Mesenchymal stem cell (in vitro differentiated cells and primary cell): ENCODE measurements at regions not wholly inside any gene's neighbourhood (a gene's known extent, or its start where the extent isn't known, plus 50 kb on each side); places are given as distances from the start of the nearest gene placed in this dataset.
A peak's percentile ranks its signal among the peaks of the same experiment; 100 is the strongest.

Experiments
- DNase-seq: peaks from one replicate; pipeline ENCODE4 v3.0.0-alpha.2; 2013
- H2AFZ ChIP-seq: one replicate; pipeline ENCODE4 v1.6.1; 2013; ENCODE audit warnings: low read depth, mild to moderate bottlenecking, control low read depth, inconsistent platforms, low read length, moderate library complexity
- H2AK5ac ChIP-seq: 2 replicates; pipeline ENCODE4 v1.6.1; 2013; ENCODE audit warnings: low read length, moderate library complexity, mild to moderate bottlenecking, inconsistent platforms; ENCODE audit not compliant: severe bottlenecking
- H2BK120ac ChIP-seq: one replicate; pipeline ENCODE4 v1.6.1; 2013; ENCODE audit warnings: low read depth, mild to moderate bottlenecking, inconsistent platforms, low read length, moderate library complexity
- H2BK12ac ChIP-seq, 2 experiments: one replicate each; pipeline ENCODE4 v1.6.1; 2013; ENCODE audit warnings: inconsistent platforms in 2 of 2, low read length in 2 of 2, mild to moderate bottlenecking in 2 of 2, moderate library complexity in 2 of 2, control low read depth in 1 of 2
- H2BK15ac ChIP-seq: one replicate; pipeline ENCODE4 v1.6.1; 2013; ENCODE audit warnings: mild to moderate bottlenecking, low read depth, inconsistent platforms; ENCODE audit not compliant: poor library complexity, severe bottlenecking
- H2BK5ac ChIP-seq: 2 replicates; pipeline ENCODE4 v1.6.1; 2013; ENCODE audit warnings: low read depth, mild to moderate bottlenecking, low read length, control low read depth, inconsistent platforms; ENCODE audit not compliant: poor library complexity, severe bottlenecking
- H3K14ac ChIP-seq, 2 experiments: one replicate each; pipeline ENCODE4 v1.6.1; 2013; ENCODE audit warnings: inconsistent platforms in 2 of 2, low read length in 2 of 2, control low read depth in 1 of 2, mild to moderate bottlenecking in 1 of 2, moderate library complexity in 1 of 2
- H3K18ac ChIP-seq, 2 experiments: one replicate each; pipeline ENCODE4 v1.6.1; 2013; ENCODE audit warnings: inconsistent platforms in 2 of 2, low read length in 2 of 2, control low read depth in 1 of 2, low read depth in 1 of 2, mild to moderate bottlenecking in 1 of 2
- H3K23ac ChIP-seq, 2 experiments: one replicate each; pipeline ENCODE4 v1.6.1; 2013; ENCODE audit warnings: inconsistent platforms in 2 of 2, low read length in 2 of 2, mild to moderate bottlenecking in 2 of 2, moderate library complexity in 2 of 2, control low read depth in 1 of 2
- H3K27ac ChIP-seq: 2 replicates; pipeline ENCODE4 v1.5.1; 2013; ENCODE audit warnings: mild to moderate bottlenecking, moderate library complexity, low read length, control low read depth, inconsistent platforms; ENCODE audit not compliant: poor library complexity, severe bottlenecking
- H3K27me3 ChIP-seq, 2 experiments: 2 replicates each; pipeline versions ENCODE4 v1.6.1 to v1.7.0; 2013; ENCODE audit warnings: low read length in 2 of 2, mild to moderate bottlenecking in 2 of 2, moderate library complexity in 2 of 2, control low read depth in 1 of 2, inconsistent platforms in 1 of 2; ENCODE audit not compliant: control insufficient read depth in 1 of 2, insufficient read depth in 1 of 2
- H3K36me3 ChIP-seq, 2 experiments: 2 replicates each; pipeline versions ENCODE4 v1.6.1 to v1.7.0; 2013; ENCODE audit warnings: low read length in 2 of 2, control low read depth in 1 of 2, inconsistent platforms in 1 of 2, low read depth in 1 of 2, mild to moderate bottlenecking in 1 of 2; ENCODE audit not compliant: insufficient read depth in 2 of 2, control insufficient read depth in 1 of 2
- H3K4ac ChIP-seq, 2 experiments: one replicate each; pipeline ENCODE4 v1.6.1; 2013; ENCODE audit warnings: inconsistent platforms in 2 of 2, low read length in 2 of 2, mild to moderate bottlenecking in 2 of 2, moderate library complexity in 2 of 2, control low read depth in 1 of 2, low read depth in 1 of 2
- H3K4me1 ChIP-seq: 2 replicates; pipeline ENCODE4 v1.6.1; 2013; ENCODE audit warnings: low read depth, low read length, control low read depth; ENCODE audit not compliant: control insufficient read depth, insufficient read depth
- H3K4me2 ChIP-seq: 2 replicates; pipeline ENCODE4 v1.6.1; 2013; ENCODE audit warnings: low read length, mild to moderate bottlenecking, inconsistent platforms; ENCODE audit not compliant: poor library complexity, severe bottlenecking
- H3K4me3 ChIP-seq, 2 experiments: 2 replicates each; pipeline versions ENCODE4 v1.5.1 to v1.7.0; 2013; ENCODE audit warnings: low read length in 2 of 2, mild to moderate bottlenecking in 2 of 2, control low read depth in 1 of 2, low read depth in 1 of 2; ENCODE audit not compliant: insufficient read depth in 1 of 2
- H3K79me1 ChIP-seq: replicated peaks from 2 replicates; pipeline ENCODE4 v1.6.1; 2013; ENCODE audit warnings: mild to moderate bottlenecking, control low read depth, low read length, inconsistent platforms; ENCODE audit not compliant: poor library complexity, severe bottlenecking
- H3K9ac ChIP-seq: 2 replicates; pipeline ENCODE4 v1.7.0; 2013; ENCODE audit warnings: mild to moderate bottlenecking, low read length, moderate library complexity
- H3K9me3 ChIP-seq: 2 replicates; pipeline ENCODE4 v1.7.0; 2013; ENCODE audit warnings: mild to moderate bottlenecking, low read length; ENCODE audit not compliant: control insufficient read depth
- H4K8ac ChIP-seq: one replicate; pipeline ENCODE4 v1.6.1; 2013; ENCODE audit warnings: inconsistent platforms, mild to moderate bottlenecking, low read length, moderate library complexity
- H4K91ac ChIP-seq: one replicate; pipeline ENCODE4 v1.6.1; 2013; ENCODE audit warnings: mild to moderate bottlenecking, low read length, inconsistent platforms
- WGBS: methylation state at CpG from one replicate; pipeline ENCODE4 v1.1.7; 2013; ENCODE audit warnings: mixed read lengths; 5-methylcytosine and 5-hydroxymethylcytosine counted together

- Histone ChIP-seq H3K4ac (no peak overlapping the region), H3K4me3 (no peak overlapping the region), H2BK120ac (no peak overlapping the region), H2BK12ac (no peak overlapping the region), H3K9me3 (peaks cover 2% of the 10 kb centered on the region), H4K8ac (no peak overlapping the region), H3K18ac (no peak overlapping the region), H3K4me2 (peak overlapping the region; percentile 3), H3K9ac (peak overlapping the region; percentile 56), H2BK15ac (no peak overlapping the region), H3K4me1 (no peaks in the 10 kb centered on the region), H3K27ac (peak overlapping the region; percentile 89), H3K23ac (no peak overlapping the region), H3K79me1 (no peaks in the 10 kb centered on the region), H2BK5ac (no peak overlapping the region), H2AK5ac (no peak overlapping the region), H3K36me3 (no peaks in the 10 kb centered on the region), H3K14ac (no peak overlapping the region), H3K27me3 (no peaks in the 10 kb centered on the region), H4K91ac (no peak overlapping the region), H2AFZ (no peak overlapping the region)
- WGBS: 11% methylated on average over 3 of the region's 4 CpGs
- DNase-seq: peak; percentile 90
Observed at GRCh38 chr4:165580351-165580905, 201.6 kb downstream of the CPE start.

- H3K27me3 ChIP-seq: no peaks in the 10 kb centered on the region
- no peak overlapping the region for H3K27ac ChIP-seq
- no peak overlapping the region for H3K14ac ChIP-seq
- H3K9ac ChIP-seq: no peak overlapping the region
- WGBS: no CpG with 5 or more reads among the region's 3 CpGs
- H3K4me1 ChIP-seq: no peaks in the 10 kb centered on the region
- no peak overlapping the region for H3K4me2 ChIP-seq
- no peak overlapping the region for H3K4me3 ChIP-seq
- no peak overlapping the region for H2BK15ac ChIP-seq
- no peak overlapping the region for H3K18ac ChIP-seq
- H2BK5ac ChIP-seq: no peak overlapping the region
- H2BK120ac ChIP-seq: no peak overlapping the region
- H2BK12ac ChIP-seq: no peak overlapping the region
- no peak overlapping the region for H3K4ac ChIP-seq
- no peak overlapping the region for H2AK5ac ChIP-seq
- no peak overlapping the region for H4K8ac ChIP-seq
- no peak overlapping the region for H4K91ac ChIP-seq
- DNase-seq: no peak
- peaks cover 5% of the 10 kb centered on the region for H3K9me3 ChIP-seq
- no peaks in the 10 kb centered on the region for H3K36me3 ChIP-seq
- no peaks in the 10 kb centered on the region for H3K79me1 ChIP-seq
- H3K23ac ChIP-seq: no peak overlapping the region
- H2AFZ ChIP-seq: no peak overlapping the region
Observed at GRCh38 chr4:165583341-165583740, 204.5 kb downstream of the CPE start.

- Histone ChIP-seq H2AK5ac (no peak overlapping the region), H3K27me3 (no peaks in the 10 kb centered on the region), H2BK15ac (no peak overlapping the region), H3K36me3 (no peaks in the 10 kb centered on the region), H3K4me3 (no peak overlapping the region), H3K14ac (no peak overlapping the region), H3K79me1 (no peaks in the 10 kb centered on the region), H4K91ac (no peak overlapping the region), H4K8ac (no peak overlapping the region), H3K9ac (no peak overlapping the region), H3K18ac (no peak overlapping the region), H3K4me1 (no peaks in the 10 kb centered on the region), H2BK12ac (no peak overlapping the region), H2AFZ (no peak overlapping the region), H3K27ac (no peak overlapping the region), H3K4ac (no peak overlapping the region), H2BK120ac (no peak overlapping the region), H3K23ac (no peak overlapping the region), H3K9me3 (peaks cover 5% of the 10 kb centered on the region), H2BK5ac (no peak overlapping the region), H3K4me2 (no peak overlapping the region)
- no peak for DNase-seq
Observed at GRCh38 chr4:165584916-165585315, 206.1 kb downstream of the CPE start.

DNA sequence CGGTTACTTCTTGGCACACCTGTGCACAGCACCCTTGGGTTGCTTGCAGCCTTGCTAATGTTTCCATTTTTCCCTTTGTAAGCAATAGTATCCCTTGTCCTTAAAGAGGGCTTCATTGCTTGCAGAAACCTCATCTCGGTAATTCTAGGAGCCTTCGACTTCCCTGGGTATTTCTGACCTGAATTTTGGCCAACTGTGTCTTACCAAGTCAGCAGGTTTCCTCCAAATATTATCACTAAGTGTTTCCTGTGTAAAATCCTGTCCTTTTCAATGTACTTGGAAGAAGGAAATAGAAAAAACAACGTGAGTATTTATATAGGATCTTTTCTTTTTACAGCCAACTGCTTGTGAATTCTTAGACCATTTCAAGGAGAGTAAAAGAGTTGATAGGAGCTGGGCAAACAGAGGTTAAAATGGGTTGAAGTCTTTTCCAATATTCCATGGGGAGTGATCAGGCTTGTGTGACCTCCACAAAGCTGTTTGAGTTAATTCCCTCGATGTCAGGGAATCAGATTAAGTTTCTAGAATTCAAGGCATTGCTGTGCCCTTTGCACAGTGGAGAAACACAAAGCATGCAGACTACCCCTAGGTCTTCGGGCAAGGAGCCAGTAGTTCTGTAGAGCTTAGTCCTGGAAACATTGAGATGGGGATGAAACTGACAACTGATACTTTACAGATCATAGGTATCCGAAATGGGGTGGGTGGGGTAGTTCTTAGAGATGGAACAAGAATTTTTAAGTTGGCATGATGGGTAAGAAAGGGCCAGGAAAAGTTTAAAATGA lies 209.9 kb downstream of the CPE start:
- H3K4me2 ChIP-seq: no peak overlapping the region
- no peak overlapping the region for H4K8ac ChIP-seq
- H3K79me1 ChIP-seq: no peaks in the 10 kb centered on the region
- H3K36me3 ChIP-seq: no peaks in the 10 kb centered on the region
- H2AFZ ChIP-seq: no peak overlapping the region
- no peak overlapping the region for H3K18ac ChIP-seq
- H2BK15ac ChIP-seq: no peak overlapping the region
- H2AK5ac ChIP-seq: no peak overlapping the region
- H4K91ac ChIP-seq: no peak overlapping the region
- no peak overlapping the region for H2BK120ac ChIP-seq
- H3K23ac ChIP-seq: no peak overlapping the region
- peaks cover 5% of the 10 kb centered on the region for H3K9me3 ChIP-seq
- H3K14ac ChIP-seq: no peak overlapping the region
- H3K4me3 ChIP-seq: no peak overlapping the region
- no peaks in the 10 kb centered on the region for H3K27me3 ChIP-seq
- H3K4me1 ChIP-seq: no peaks in the 10 kb centered on the region
- H3K9ac ChIP-seq: no peak overlapping the region
- no peak overlapping the region for H3K4ac ChIP-seq
- no peak overlapping the region for H2BK5ac ChIP-seq
- WGBS: 75% methylated on average over 7 of the region's 7 CpGs
- H2BK12ac ChIP-seq: no peak overlapping the region
- no peak overlapping the region for H3K27ac ChIP-seq
- no peak for DNase-seq
